Large intestine (tissue), 3 donors: ENCODE measurements at regions not wholly inside any gene's neighbourhood (a gene's known extent, or its start where the extent isn't known, plus 50 kb on each side); places are given as distances from the start of the nearest gene placed in this dataset.

Experiments used
- DNase-seq, 2 donors: peaks; one replicate each; pipeline versions ENCODE4 v3.0.0 to v3.0.0-alpha.2; 2013
- H3K27ac ChIP-seq: one replicate; pipeline ENCODE4 v1.5.1; 2013; ENCODE audit warnings: low read length
- H3K27me3 ChIP-seq: 2 replicates; pipeline ENCODE4 v1.6.1; 2013; ENCODE audit warnings: low read length; ENCODE audit not compliant: control insufficient read depth, insufficient read depth
- H3K36me3 ChIP-seq: 2 replicates; pipeline ENCODE4 v1.6.1; 2013; ENCODE audit warnings: low read length; ENCODE audit not compliant: control insufficient read depth, insufficient read depth
- H3K4me1 ChIP-seq: one replicate; pipeline ENCODE4 v1.6.1; 2013; ENCODE audit warnings: low read length; ENCODE audit not compliant: control insufficient read depth, insufficient read depth
- H3K4me3 ChIP-seq: one replicate; pipeline ENCODE4 v1.5.1; 2013; ENCODE audit warnings: low read length
- H3K9me3 ChIP-seq: one replicate; pipeline ENCODE4 v1.6.1; 2013; ENCODE audit warnings: mild to moderate bottlenecking, low read depth, low read length, moderate library complexity; ENCODE audit not compliant: control insufficient read depth
- WGBS: methylation state at CpG from one replicate; pipeline ENCODE4 v1.1.5; 2013; ENCODE audit warnings: low lambda C conversion rate; ENCODE audit not compliant: insufficient coverage; 5-methylcytosine and 5-hydroxymethylcytosine counted together

- Histone ChIP-seq H3K4me3 (no peak overlapping the region), H3K27me3 (peaks cover 7% of the 10 kb centered on the region), H3K9me3 (no peaks in the 10 kb centered on the region), H3K4me1 (no peaks in the 10 kb centered on the region), H3K27ac (no peak overlapping the region), H3K36me3 (no peaks in the 10 kb centered on the region)
- WGBS = 100% methylated on average over 1 of the region's 12 CpGs
- DNase-seq = no peak
These were observed 60.2 kb upstream of the STX16 start for GRCh38 chr20:58590679-58591473.

GRCh38 chr20:58587467-58587866, 63.6 kb upstream of the STX16 start:
- Histone ChIP-seq H3K36me3 (no peaks in the 10 kb centered on the region), H3K9me3 (no peaks in the 10 kb centered on the region), H3K27ac (no peak overlapping the region), H3K27me3 (peaks cover 3% of the 10 kb centered on the region), H3K4me3 (no peak overlapping the region), H3K4me1 (no peaks in the 10 kb centered on the region)
- DNase-seq = no peak
- no CpG with 5 or more reads among the region's 9 CpGs for WGBS

GRCh38 chr20:58586565-58587093, 64.5 kb upstream of the STX16 start:
- Histone ChIP-seq H3K36me3 (no peaks in the 10 kb centered on the region), H3K9me3 (no peaks in the 10 kb centered on the region), H3K27me3 (peaks cover 3% of the 10 kb centered on the region), H3K27ac (no peak overlapping the region), H3K4me3 (no peak overlapping the region), H3K4me1 (no peaks in the 10 kb centered on the region)
- no CpG with 5 or more reads among the region's 6 CpGs for WGBS
- no peak for DNase-seq

GRCh38 chr20:58585753-58586540, 65.1 kb upstream of the STX16 start:
- Histone ChIP-seq H3K4me3 (no peak overlapping the region), H3K4me1 (no peaks in the 10 kb centered on the region), H3K9me3 (no peaks in the 10 kb centered on the region), H3K27me3 (peaks cover 3% of the 10 kb centered on the region), H3K36me3 (no peaks in the 10 kb centered on the region), H3K27ac (no peak overlapping the region)
- WGBS = no CpG with 5 or more reads among the region's 8 CpGs
- DNase-seq = no peak

GRCh38 chr20:58584881-58585752, 66.0 kb upstream of the STX16 start:
- peak in 1 of 2 donors; percentile 21 for DNase-seq
- Histone ChIP-seq H3K36me3 (no peaks in the 10 kb centered on the region), H3K4me1 (no peaks in the 10 kb centered on the region), H3K4me3 (no peak overlapping the region), H3K27me3 (peaks cover under 1% of the 10 kb centered on the region), H3K27ac (no peak overlapping the region), H3K9me3 (no peaks in the 10 kb centered on the region)
- WGBS = 30% methylated on average over 2 of the region's 9 CpGs

GRCh38 chr20:58584051-58584824, 66.8 kb upstream of the STX16 start:
- no peaks in the 10 kb centered on the region for H3K9me3 ChIP-seq
- H3K4me3 ChIP-seq = no peak overlapping the region
- H3K4me1 ChIP-seq = no peaks in the 10 kb centered on the region
- DNase-seq = no peak
- H3K27me3 ChIP-seq = no peaks in the 10 kb centered on the region
- WGBS = 83% methylated on average over 1 of the region's 8 CpGs
- no peaks in the 10 kb centered on the region for H3K36me3 ChIP-seq
- no peak overlapping the region for H3K27ac ChIP-seq

- Histone ChIP-seq H3K27ac (no peak overlapping the region), H3K36me3 (no peaks in the 10 kb centered on the region), H3K4me1 (no peaks in the 10 kb centered on the region), H3K9me3 (no peaks in the 10 kb centered on the region), H3K4me3 (no peak overlapping the region), H3K27me3 (no peaks in the 10 kb centered on the region)
- no peak for DNase-seq
- WGBS = no CpG with 5 or more reads among the region's 8 CpGs
These were observed 67.5 kb upstream of the STX16 start for GRCh38 chr20:58583586-58583985.

- H3K9me3 ChIP-seq = no peaks in the 10 kb centered on the region
- no peak overlapping the region for H3K4me3 ChIP-seq
- no peak overlapping the region for H3K27ac ChIP-seq
- H3K36me3 ChIP-seq = no peaks in the 10 kb centered on the region
- 40% methylated on average over 4 of the region's 13 CpGs for WGBS
- no peaks in the 10 kb centered on the region for H3K27me3 ChIP-seq
- DNase-seq = no peak
- no peaks in the 10 kb centered on the region for H3K4me1 ChIP-seq
These were observed 67.9 kb upstream of the STX16 start for GRCh38 chr20:58583176-58583575.

- no CpG with 5 or more reads among the region's 7 CpGs for WGBS
- Histone ChIP-seq H3K27me3 (no peaks in the 10 kb centered on the region), H3K4me3 (no peak overlapping the region), H3K9me3 (no peaks in the 10 kb centered on the region), H3K4me1 (no peaks in the 10 kb centered on the region), H3K36me3 (no peaks in the 10 kb centered on the region), H3K27ac (no peak overlapping the region)
- no peak for DNase-seq
These were observed 65.3 kb upstream of the APCDD1L start for GRCh38 chr20:58580474-58580835.
